ENCODE measurements at regions not wholly inside any gene's neighbourhood (a gene's known extent, or its start where the extent isn't known, plus 50 kb on each side); places are given as distances from the start of the nearest gene placed in this dataset.

DNA sequence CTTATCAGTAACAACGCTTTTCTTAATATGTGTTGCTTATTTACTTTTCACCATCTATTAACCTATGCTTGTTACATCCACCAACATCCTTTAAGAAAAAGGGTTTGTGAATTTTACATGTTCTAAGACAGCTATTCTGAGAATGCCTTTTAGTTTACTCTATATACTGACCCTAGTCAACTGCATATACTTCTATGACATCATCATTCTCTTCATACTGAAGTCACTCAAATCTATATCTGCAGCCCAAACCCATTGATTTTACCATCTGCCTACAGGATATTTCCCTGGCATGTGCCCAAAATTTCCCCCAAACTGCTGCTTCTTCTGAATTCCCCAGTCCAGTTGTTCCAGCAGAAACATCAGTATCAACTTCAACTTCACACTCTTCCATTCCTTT is 94.6 kb upstream of the FAM204A start:
- Histone ChIP-seq H3K79me1 (ENCODE audit: insufficient read depth, low read depth, low read length, poor library complexity, severe bottlenecking) (no peaks in the 10 kb centered on the region), H4K91ac (ENCODE audit: insufficient read length, low read depth, low read length) (no peak overlapping the region), H2BK15ac (ENCODE audit: low read depth, low read length) (no peak overlapping the region), H3K27ac (ENCODE audit: insufficient read length, low read depth, low read length) (no peak overlapping the region), H3K14ac (ENCODE audit: insufficient read depth, low read length) (no peak overlapping the region), H3T11ph (ENCODE audit: low read length) (no peak overlapping the region), H3K23me2 (ENCODE audit: insufficient read length, low read depth, low read length, poor library complexity, severe bottlenecking) (no peaks in the 10 kb centered on the region), H3K79me2 (ENCODE audit: insufficient read depth, low read length) (no peaks in the 10 kb centered on the region), H3K9ac (ENCODE audit: extremely low read depth, insufficient read length, low read length) (no peak overlapping the region), H3K56ac (ENCODE audit: insufficient read length, low read depth, low read length) (no peak overlapping the region), H2BK120ac (ENCODE audit: low read depth, low read length, poor library complexity, severe bottlenecking) (no peak overlapping the region), H3K27me3 (ENCODE audit: insufficient read depth, low read length) (no peaks in the 10 kb centered on the region), H3K4me1 (ENCODE audit: insufficient read depth, low read length) (no peaks in the 10 kb centered on the region), H4K8ac (replicated peaks; ENCODE audit: insufficient read length, low read depth, low read length) (no peak overlapping the region), H2BK5ac (ENCODE audit: insufficient read length, low read length) (no peak overlapping the region), H3K9me3 (ENCODE audit: control insufficient read depth, low read depth, low read length) (no peaks in the 10 kb centered on the region), H4K5ac (ENCODE audit: insufficient read length, low read depth, low read length) (no peak overlapping the region), H4K20me1 (ENCODE audit: control insufficient read depth, insufficient read depth, insufficient read length) (no peaks in the 10 kb centered on the region), H3K4me2 (ENCODE audit: insufficient read depth, insufficient read length, low read length) (no peak overlapping the region), H3K23ac (ENCODE audit: insufficient read length, low read depth, low read length) (no peak overlapping the region), H2BK12ac (ENCODE audit: insufficient read length, low read depth, low read length) (no peak overlapping the region), H2BK20ac (ENCODE audit: low read depth, low read length, poor library complexity, severe bottlenecking) (no peak overlapping the region), H3K4ac (ENCODE audit: low read depth, low read length) (no peak overlapping the region), H3K18ac (ENCODE audit: insufficient read length, low read depth, low read length) (no peak overlapping the region), H2AK5ac (ENCODE audit: insufficient read length, low read length) (no peak overlapping the region), H2AFZ (ENCODE audit: low read length) (no peak overlapping the region)
- Mint-ChIP-seq H3K9me3 (peaks cover 0 to 3% of the 10 kb centered on the region in 2 experiments; a peak in 1 of 5 replicates), H3K4me1 (no peaks in the 10 kb centered on the region), H3K36me3 (ENCODE audit: insufficient read depth in 1 of 3, low read depth in 3 of 3) (no peaks in the 10 kb centered on the region), H3K4me3 (no peak overlapping the region), H3K27me3 (ENCODE audit: low read depth) (peaks cover 4% of the 10 kb centered on the region), H3K27ac (no peak overlapping the region)
- TF ChIP-seq, protein P1, sequence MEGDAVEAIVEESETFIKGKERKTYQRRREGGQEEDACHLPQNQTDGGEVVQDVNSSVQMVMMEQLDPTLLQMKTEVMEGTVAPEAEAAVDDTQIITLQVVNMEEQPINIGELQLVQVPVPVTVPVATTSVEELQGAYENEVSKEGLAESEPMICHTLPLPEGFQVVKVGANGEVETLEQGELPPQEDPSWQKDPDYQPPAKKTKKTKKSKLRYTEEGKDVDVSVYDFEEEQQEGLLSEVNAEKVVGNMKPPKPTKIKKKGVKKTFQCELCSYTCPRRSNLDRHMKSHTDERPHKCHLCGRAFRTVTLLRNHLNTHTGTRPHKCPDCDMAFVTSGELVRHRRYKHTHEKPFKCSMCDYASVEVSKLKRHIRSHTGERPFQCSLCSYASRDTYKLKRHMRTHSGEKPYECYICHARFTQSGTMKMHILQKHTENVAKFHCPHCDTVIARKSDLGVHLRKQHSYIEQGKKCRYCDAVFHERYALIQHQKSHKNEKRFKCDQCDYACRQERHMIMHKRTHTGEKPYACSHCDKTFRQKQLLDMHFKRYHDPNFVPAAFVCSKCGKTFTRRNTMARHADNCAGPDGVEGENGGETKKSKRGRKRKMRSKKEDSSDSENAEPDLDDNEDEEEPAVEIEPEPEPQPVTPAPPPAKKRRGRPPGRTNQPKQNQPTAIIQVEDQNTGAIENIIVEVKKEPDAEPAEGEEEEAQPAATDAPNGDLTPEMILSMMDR (conservative IDR thresholded peaks at IDR 0.05) = no peak
- no CpG with 5 or more reads among the region's 1 CpG for WGBS (ENCODE audit: extremely low coverage, insufficient read length, low lambda C conversion rate)
- no peak for DNase-seq
